ENCODE measurements at regions not wholly inside any gene's neighbourhood (a gene's known extent, or its start where the extent isn't known, plus 50 kb on each side); places are given as distances from the start of the nearest gene placed in this dataset.
"Not testable (repeated sequence)": the region's sequence is repeated elsewhere in the genome, so short reads cannot be mapped to it uniquely, and the experiment has no call there.

GRCh38 chr1:209172286-209172685 lies 411.2 kb upstream of the CAMK1G start:
- Histone ChIP-seq H3F3A (ENCODE audit: low read depth) (no peaks in the 10 kb centered on the region), H3K9ac (ENCODE audit: low read depth, low read length, poor library complexity, severe bottlenecking) (no peak overlapping the region), H3K4me1 (ENCODE audit: insufficient read depth, low read length, poor library complexity, severe bottlenecking) (no peaks in the 10 kb centered on the region), H2AFZ (ENCODE audit: low read length) (no peak overlapping the region), H3K79me2 (ENCODE audit: insufficient read depth, low read length) (no peaks in the 10 kb centered on the region), H4K20me1 (ENCODE audit: insufficient read depth, low read length, poor library complexity, severe bottlenecking) (no peaks in the 10 kb centered on the region), H3K36me3 (ENCODE audit: insufficient read depth, low read length) (no peaks in the 10 kb centered on the region), H3K9me3 (ENCODE audit: insufficient read depth, low read depth, low read length) (no peaks in the 10 kb centered on the region), H3K9me2 (replicated peaks; ENCODE audit: low read depth, low read length) (no peaks in the 10 kb centered on the region), H3K4me2 (ENCODE audit: low read depth, low read length, poor library complexity, severe bottlenecking) (no peak overlapping the region), H3K27me3 (ENCODE audit: insufficient read depth, low read length, poor library complexity, severe bottlenecking) (no peaks in the 10 kb centered on the region), H3K4me3 (ENCODE audit: low read length, poor library complexity, severe bottlenecking) (no peak overlapping the region)
- TF ChIP-seq EZH2phosphoT487 (IDR thresholded peaks at IDR 0.05; ENCODE audit: borderline replicate concordance) (no peak), CTCF (conservative IDR thresholded peaks at IDR 0.05; ENCODE audit: low read length) (no peak)

- H3K4me1 ChIP-seq (ENCODE audit: insufficient read depth, low read length, poor library complexity, severe bottlenecking); H3K4me2 ChIP-seq (ENCODE audit: low read depth, low read length, poor library complexity, severe bottlenecking); H3F3A ChIP-seq (ENCODE audit: low read depth); H2AFZ ChIP-seq (ENCODE audit: low read length); H3K9ac ChIP-seq (ENCODE audit: low read depth, low read length, poor library complexity, severe bottlenecking); H3K9me2 ChIP-seq (replicated peaks; ENCODE audit: low read depth, low read length); H3K36me3 ChIP-seq (ENCODE audit: insufficient read depth, low read length); H3K9me3 ChIP-seq (ENCODE audit: insufficient read depth, low read depth, low read length); H3K4me3 ChIP-seq (ENCODE audit: low read length, poor library complexity, severe bottlenecking); H4K20me1 ChIP-seq (ENCODE audit: insufficient read depth, low read length, poor library complexity, severe bottlenecking); H3K79me2 ChIP-seq (ENCODE audit: insufficient read depth, low read length); H3K27me3 ChIP-seq (ENCODE audit: insufficient read depth, low read length, poor library complexity, severe bottlenecking): not testable (repeated sequence)
Observed at GRCh38 chr1:209172792-209173542, 410.5 kb upstream of the CAMK1G start.

- H3K9me3 ChIP-seq (ENCODE audit: insufficient read depth, low read depth, low read length); H2AFZ ChIP-seq (ENCODE audit: low read length); H3K4me1 ChIP-seq (ENCODE audit: insufficient read depth, low read length, poor library complexity, severe bottlenecking); H3K36me3 ChIP-seq (ENCODE audit: insufficient read depth, low read length); H4K20me1 ChIP-seq (ENCODE audit: insufficient read depth, low read length, poor library complexity, severe bottlenecking); H3F3A ChIP-seq (ENCODE audit: low read depth); H3K79me2 ChIP-seq (ENCODE audit: insufficient read depth, low read length); H3K4me3 ChIP-seq (ENCODE audit: low read length, poor library complexity, severe bottlenecking); H3K27me3 ChIP-seq (ENCODE audit: insufficient read depth, low read length, poor library complexity, severe bottlenecking); H3K4me2 ChIP-seq (ENCODE audit: low read depth, low read length, poor library complexity, severe bottlenecking); H3K9ac ChIP-seq (ENCODE audit: low read depth, low read length, poor library complexity, severe bottlenecking); H3K9me2 ChIP-seq (replicated peaks; ENCODE audit: low read depth, low read length): not testable (repeated sequence)
Observed at GRCh38 chr1:209173796-209174195, 409.7 kb upstream of the CAMK1G start.

- H3K4me1 ChIP-seq (ENCODE audit: insufficient read depth, low read length, poor library complexity, severe bottlenecking) = no peaks in the 10 kb centered on the region
- H2AFZ ChIP-seq (ENCODE audit: low read length) = no peak overlapping the region
- H3K9me2 ChIP-seq (replicated peaks; ENCODE audit: low read depth, low read length) = no peaks in the 10 kb centered on the region
- H3K9me3 ChIP-seq (ENCODE audit: insufficient read depth, low read depth, low read length) = no peaks in the 10 kb centered on the region
- no peaks in the 10 kb centered on the region for H4K20me1 ChIP-seq (ENCODE audit: insufficient read depth, low read length, poor library complexity, severe bottlenecking)
- no peak overlapping the region for H3K4me2 ChIP-seq (ENCODE audit: low read depth, low read length, poor library complexity, severe bottlenecking)
- no peaks in the 10 kb centered on the region for H3K36me3 ChIP-seq (ENCODE audit: insufficient read depth, low read length)
- no peak overlapping the region for H3K4me3 ChIP-seq (ENCODE audit: low read length, poor library complexity, severe bottlenecking)
- H3F3A ChIP-seq (ENCODE audit: low read depth) = no peaks in the 10 kb centered on the region
- H3K79me2 ChIP-seq (ENCODE audit: insufficient read depth, low read length) = no peaks in the 10 kb centered on the region
- H3K27me3 ChIP-seq (ENCODE audit: insufficient read depth, low read length, poor library complexity, severe bottlenecking) = no peaks in the 10 kb centered on the region
- no peak for TF ChIP-seq CTCF (conservative IDR thresholded peaks at IDR 0.05; ENCODE audit: low read length)
- no peak for TF ChIP-seq EZH2phosphoT487 (IDR thresholded peaks at IDR 0.05; ENCODE audit: borderline replicate concordance)
- H3K9ac ChIP-seq (ENCODE audit: low read depth, low read length, poor library complexity, severe bottlenecking) = no peak overlapping the region
Observed at GRCh38 chr1:209176866-209177430, 406.6 kb upstream of the CAMK1G start.

All from Loucy (cell line).